ENCODE measurements at regions not wholly inside any gene's neighbourhood (a gene's known extent, or its start where the extent isn't known, plus 50 kb on each side); places are given as distances from the start of the nearest gene placed in this dataset.
"Not testable (repeated sequence)": the region's sequence is repeated elsewhere in the genome, so short reads cannot be mapped to it uniquely, and the experiment has no call there.

DNA sequence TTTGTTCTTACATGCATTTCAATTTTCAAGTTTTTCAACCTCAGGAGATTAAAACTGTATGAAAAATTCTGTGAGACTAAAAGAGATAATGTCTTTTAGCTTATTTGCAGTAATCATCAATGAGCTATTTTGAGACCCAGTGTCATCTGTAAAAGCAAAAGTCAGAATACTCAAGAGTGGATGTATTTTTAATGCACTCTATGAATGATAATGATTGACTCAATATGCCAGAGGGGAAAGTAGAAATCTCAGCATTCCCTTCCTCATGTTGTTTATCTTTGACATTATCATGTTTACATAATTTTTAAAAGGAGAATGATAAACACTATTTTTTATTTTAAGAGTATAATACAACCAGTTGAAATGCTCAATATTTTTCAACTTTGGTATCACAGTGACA lies 162.1 kb downstream of the MMUT start:
- DNase-seq (ENCODE audit: low read depth): no peak
- TF ChIP-seq MYC (IDR thresholded peaks at IDR 0.05; ENCODE audit: low read depth, low read length) (no peak), POLR2A (IDR thresholded peaks at IDR 0.05; ENCODE audit: extremely low read depth, insufficient read length) (no peak), MAX (IDR thresholded peaks at IDR 0.05; ENCODE audit: low read depth, low read length) (no peak), CTCF (IDR thresholded peaks at IDR 0.05; ENCODE audit: low read depth, low read length) (no peak)
- no peak overlapping the region for H3K4me3 ChIP-seq (ENCODE audit: low read depth, low read length)

DNA sequence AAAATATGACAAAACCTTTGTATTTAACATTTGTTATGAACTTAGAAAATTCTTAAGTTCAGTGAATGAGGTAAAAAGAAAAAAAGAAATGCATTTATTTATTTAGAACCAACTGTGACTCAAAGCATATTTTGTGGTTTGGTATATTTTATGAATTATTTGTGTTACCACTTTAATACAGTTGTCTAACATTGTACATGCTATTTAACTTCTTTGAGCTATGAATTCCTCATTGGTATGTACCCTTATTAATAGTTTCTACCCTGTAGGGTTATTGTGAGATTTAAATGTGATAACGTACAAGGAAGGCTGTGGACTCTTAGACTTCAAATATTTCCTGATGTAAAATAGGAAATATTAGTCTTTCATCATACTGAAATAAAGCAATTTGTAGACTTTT lies 162.6 kb downstream of the MMUT start:
- no peak for DNase-seq (ENCODE audit: low read depth)
- no peak overlapping the region for H3K4me3 ChIP-seq (ENCODE audit: low read depth, low read length)
- TF ChIP-seq POLR2A (IDR thresholded peaks at IDR 0.05; ENCODE audit: extremely low read depth, insufficient read length) (no peak), CTCF (IDR thresholded peaks at IDR 0.05; ENCODE audit: low read depth, low read length) (no peak), MYC (IDR thresholded peaks at IDR 0.05; ENCODE audit: low read depth, low read length) (no peak), MAX (IDR thresholded peaks at IDR 0.05; ENCODE audit: low read depth, low read length) (no peak)

- DNase-seq (ENCODE audit: low read depth): no peak
- H3K4me3 ChIP-seq (ENCODE audit: low read depth, low read length): no peak overlapping the region
- no peak for TF ChIP-seq CTCF (IDR thresholded peaks at IDR 0.05; ENCODE audit: low read depth, low read length)
- no peak for TF ChIP-seq MYC (IDR thresholded peaks at IDR 0.05; ENCODE audit: low read depth, low read length)
- TF ChIP-seq POLR2A (IDR thresholded peaks at IDR 0.05; ENCODE audit: extremely low read depth, insufficient read length): no peak
- no peak for TF ChIP-seq MAX (IDR thresholded peaks at IDR 0.05; ENCODE audit: low read depth, low read length)
Observed at GRCh38 chr6:49299279-49299678, 163.8 kb downstream of the MMUT start.

DNA sequence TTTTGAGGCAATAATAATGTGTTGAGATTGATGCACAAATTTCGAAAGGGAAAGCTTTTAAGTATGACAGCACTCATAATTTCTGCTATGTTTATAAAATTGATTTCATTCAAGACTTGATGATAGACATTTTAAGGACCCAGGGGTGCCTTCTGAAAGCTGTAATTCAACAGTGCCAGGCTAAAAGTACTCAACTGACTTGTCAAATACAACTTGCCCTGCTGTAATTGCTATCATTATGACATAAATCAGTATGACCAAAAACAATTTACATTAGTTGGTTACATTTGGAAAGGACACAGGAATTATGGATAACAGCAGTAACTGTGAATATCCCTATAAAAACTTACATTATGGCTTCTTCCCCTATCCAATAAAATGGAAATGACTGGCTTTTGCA lies 178.9 kb downstream of the MMUT start:
- no peak for TF ChIP-seq MAX (IDR thresholded peaks at IDR 0.05; ENCODE audit: low read depth, low read length)
- no peak for DNase-seq (ENCODE audit: low read depth)

DNA sequence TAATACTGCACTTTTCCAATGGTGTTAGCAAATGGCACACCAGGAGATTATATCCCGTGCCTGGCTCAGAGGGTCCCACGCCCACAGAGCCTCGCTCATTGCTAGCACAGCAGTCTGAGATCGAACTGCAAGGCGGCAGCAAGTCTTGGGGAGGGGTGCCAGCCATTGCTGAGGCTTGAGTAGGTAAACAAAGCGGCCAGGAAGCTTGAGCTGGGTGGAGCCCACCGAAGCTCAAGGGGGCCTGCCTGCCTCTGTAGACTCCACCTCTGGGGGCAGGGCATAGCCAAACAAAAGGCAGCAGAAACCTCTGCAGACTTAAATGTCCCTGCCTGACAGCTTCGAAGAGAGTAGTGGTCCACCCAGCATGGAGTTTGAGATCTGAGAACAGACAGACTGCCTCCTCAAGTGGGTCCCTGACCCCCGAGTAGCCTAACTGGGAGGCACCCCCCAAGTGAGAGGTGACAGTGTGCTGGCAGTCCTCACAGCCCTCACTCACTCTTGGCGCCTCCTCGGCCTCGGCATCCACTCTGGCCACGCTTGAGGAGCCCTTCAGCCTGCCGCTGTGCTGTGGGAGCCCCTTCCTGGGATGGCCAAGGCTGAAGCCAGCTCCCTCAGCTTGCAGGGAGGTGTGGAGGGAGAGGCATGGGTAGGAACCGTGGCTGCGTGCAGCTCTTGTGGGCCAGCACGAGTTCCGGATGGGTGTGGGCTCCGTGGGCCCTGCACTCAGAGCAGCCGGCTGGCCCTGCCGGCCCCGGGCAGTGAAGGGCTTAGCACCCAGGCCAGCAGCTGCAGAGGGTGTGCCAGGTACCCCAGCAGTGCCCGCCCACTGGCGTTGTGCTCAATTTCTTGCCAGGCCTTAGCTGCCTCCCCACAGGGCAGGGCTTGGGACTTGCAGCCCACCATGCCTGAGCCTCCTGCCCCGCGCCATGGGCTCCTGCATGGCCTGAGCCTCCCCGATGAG lies 188.0 kb downstream of the MMUT start:
- not testable (repeated sequence) for H3K4me3 ChIP-seq (ENCODE audit: low read depth, low read length); DNase-seq (ENCODE audit: low read depth)

More for the DNA sequence above, 178.9 kb downstream of the MMUT start:
- H3K4me3 ChIP-seq (ENCODE audit: low read depth, low read length): no peak overlapping the region

DNA sequence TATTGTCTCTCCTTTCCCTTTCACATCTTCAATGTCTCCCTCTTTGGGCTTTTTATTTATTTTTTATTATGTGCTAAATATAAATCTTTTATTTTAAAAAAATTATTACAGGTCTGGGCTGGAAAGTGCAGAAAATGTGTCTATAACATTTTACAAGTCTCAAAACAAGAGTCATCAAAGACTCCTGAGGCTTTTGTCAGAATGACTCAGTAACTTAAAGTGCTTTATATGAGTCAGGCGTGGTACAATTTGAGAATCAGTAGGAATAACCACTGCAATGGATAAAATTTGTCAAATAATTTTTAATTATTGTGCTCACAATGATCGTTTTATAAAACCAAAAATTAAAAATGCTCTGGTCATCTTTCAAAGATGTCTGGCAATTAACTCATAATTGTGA lies 193.9 kb downstream of the MMUT start:
- no peak overlapping the region for H3K4me3 ChIP-seq (ENCODE audit: low read depth, low read length)
- DNase-seq (ENCODE audit: low read depth): no peak
- TF ChIP-seq MYC (IDR thresholded peaks at IDR 0.05; ENCODE audit: low read depth, low read length): no peak
- no peak for TF ChIP-seq POLR2A (IDR thresholded peaks at IDR 0.05; ENCODE audit: extremely low read depth, insufficient read length)
- no peak for TF ChIP-seq CTCF (IDR thresholded peaks at IDR 0.05; ENCODE audit: low read depth, low read length)
- no peak for TF ChIP-seq MAX (IDR thresholded peaks at IDR 0.05; ENCODE audit: low read depth, low read length)

All from NB4 (cell line).